ENCODE measurements at regions not wholly inside any gene's neighbourhood (a gene's known extent, or its start where the extent isn't known, plus 50 kb on each side); places are given as distances from the start of the nearest gene placed in this dataset.

- TF ChIP-seq SUZ12 (IDR thresholded peaks at IDR 0.05): no peak
- no peak for TF ChIP-seq BHLHE40 (IDR thresholded peaks at IDR 0.05; ENCODE audit: borderline replicate concordance)
- TF ChIP-seq ELF4 (IDR thresholded peaks at IDR 0.05): no peak
- TF ChIP-seq HDGF (IDR thresholded peaks at IDR 0.05; ENCODE audit: borderline replicate concordance): no peak
- TF ChIP-seq PKNOX1 (IDR thresholded peaks at IDR 0.05): no peak
- no peak for TF ChIP-seq FOXM1 (IDR thresholded peaks at IDR 0.05; ENCODE audit: borderline replicate concordance)
- TF ChIP-seq FOXK2 (IDR thresholded peaks at IDR 0.05): no peak
- no peak for TF ChIP-seq FOXA1 (IDR thresholded peaks at IDR 0.05)
- TF ChIP-seq SP1 (IDR thresholded peaks at IDR 0.05): no peak
- no peak for TF ChIP-seq TARDBP (IDR thresholded peaks at IDR 0.05)
- TF ChIP-seq L3MBTL2 (conservative IDR thresholded peaks at IDR 0.05): no peak
- no peak for TF ChIP-seq ARNT (IDR thresholded peaks at IDR 0.05)
- no peak for TF ChIP-seq LEF1 (IDR thresholded peaks at IDR 0.05; ENCODE audit: borderline replicate concordance)
Measured at GRCh38 chr19:31171936-31172335, 177.3 kb downstream of the TSHZ3 start.

Data from HEK293T (cell line).